ENCODE measurements at regions not wholly inside any gene's neighbourhood (a gene's known extent, or its start where the extent isn't known, plus 50 kb on each side); places are given as distances from the start of the nearest gene placed in this dataset.
"Not testable (repeated sequence)": the region's sequence is repeated elsewhere in the genome, so short reads cannot be mapped to it uniquely, and the experiment has no call there.

DNA sequence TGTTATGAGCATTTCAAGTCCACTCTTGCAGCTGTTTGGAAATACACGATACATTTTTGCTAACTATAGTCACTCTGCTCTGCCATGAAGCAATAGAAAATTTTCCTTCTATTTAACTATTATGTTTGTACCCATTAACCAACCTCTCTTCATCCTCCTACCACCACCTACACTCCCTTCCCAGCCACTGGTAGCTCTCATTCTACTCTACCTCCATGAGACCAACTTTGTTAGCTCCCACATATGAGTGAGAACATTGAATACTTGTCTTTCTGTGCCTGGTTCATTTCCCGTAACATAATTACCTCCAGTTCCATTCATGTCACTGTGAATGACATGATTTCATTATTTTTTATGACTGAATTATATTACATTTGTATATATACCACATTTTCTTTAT is 505.9 kb upstream of the CCNG1 start:
- H3K27me3 ChIP-seq = no peaks in the 10 kb centered on the region
- H3K9me3 ChIP-seq = peaks cover 0 to 22% of the 10 kb centered on the region in 2 donors
- H3K27ac ChIP-seq = no peak overlapping the region
- no peak overlapping the region for H3K4me3 ChIP-seq
- DNase-seq (ENCODE audit: low spot score) = no peak
- H3K4me1 ChIP-seq = no peaks in the 10 kb centered on the region
- H3K36me3 ChIP-seq = no peaks in the 10 kb centered on the region
- TF ChIP-seq, protein P1, sequence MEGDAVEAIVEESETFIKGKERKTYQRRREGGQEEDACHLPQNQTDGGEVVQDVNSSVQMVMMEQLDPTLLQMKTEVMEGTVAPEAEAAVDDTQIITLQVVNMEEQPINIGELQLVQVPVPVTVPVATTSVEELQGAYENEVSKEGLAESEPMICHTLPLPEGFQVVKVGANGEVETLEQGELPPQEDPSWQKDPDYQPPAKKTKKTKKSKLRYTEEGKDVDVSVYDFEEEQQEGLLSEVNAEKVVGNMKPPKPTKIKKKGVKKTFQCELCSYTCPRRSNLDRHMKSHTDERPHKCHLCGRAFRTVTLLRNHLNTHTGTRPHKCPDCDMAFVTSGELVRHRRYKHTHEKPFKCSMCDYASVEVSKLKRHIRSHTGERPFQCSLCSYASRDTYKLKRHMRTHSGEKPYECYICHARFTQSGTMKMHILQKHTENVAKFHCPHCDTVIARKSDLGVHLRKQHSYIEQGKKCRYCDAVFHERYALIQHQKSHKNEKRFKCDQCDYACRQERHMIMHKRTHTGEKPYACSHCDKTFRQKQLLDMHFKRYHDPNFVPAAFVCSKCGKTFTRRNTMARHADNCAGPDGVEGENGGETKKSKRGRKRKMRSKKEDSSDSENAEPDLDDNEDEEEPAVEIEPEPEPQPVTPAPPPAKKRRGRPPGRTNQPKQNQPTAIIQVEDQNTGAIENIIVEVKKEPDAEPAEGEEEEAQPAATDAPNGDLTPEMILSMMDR (IDR thresholded peaks at IDR 0.05) = no peak

DNA sequence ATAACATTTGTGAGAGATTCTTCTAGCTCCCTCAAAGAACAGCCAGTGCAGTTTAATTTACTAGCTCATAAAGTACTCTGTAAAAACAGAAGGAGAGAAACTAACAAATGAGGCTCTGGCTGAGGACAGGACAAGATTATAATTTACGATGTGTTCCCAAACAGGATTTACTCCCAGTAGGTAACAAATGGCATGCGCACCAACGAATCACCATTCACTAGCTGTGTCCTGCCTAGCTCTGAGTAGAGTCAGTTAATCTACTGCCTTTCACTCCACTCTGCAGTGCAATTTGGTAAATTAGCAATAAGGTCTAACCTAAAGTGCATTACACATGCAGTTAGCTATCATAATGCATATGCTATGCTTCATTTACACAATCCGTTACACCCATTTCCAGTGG is 497.4 kb upstream of the CCNG1 start:
- no peak for DNase-seq (ENCODE audit: low spot score)
- TF ChIP-seq, protein P1 (IDR thresholded peaks at IDR 0.05) = no peak
- Histone ChIP-seq H3K27me3 (no peaks in the 10 kb centered on the region), H3K4me1 (no peaks in the 10 kb centered on the region), H3K9me3 (peaks cover 0 to 1% of the 10 kb centered on the region in 2 donors), H3K27ac (no peak overlapping the region), H3K4me3 (no peak overlapping the region), H3K36me3 (no peaks in the 10 kb centered on the region)

DNA sequence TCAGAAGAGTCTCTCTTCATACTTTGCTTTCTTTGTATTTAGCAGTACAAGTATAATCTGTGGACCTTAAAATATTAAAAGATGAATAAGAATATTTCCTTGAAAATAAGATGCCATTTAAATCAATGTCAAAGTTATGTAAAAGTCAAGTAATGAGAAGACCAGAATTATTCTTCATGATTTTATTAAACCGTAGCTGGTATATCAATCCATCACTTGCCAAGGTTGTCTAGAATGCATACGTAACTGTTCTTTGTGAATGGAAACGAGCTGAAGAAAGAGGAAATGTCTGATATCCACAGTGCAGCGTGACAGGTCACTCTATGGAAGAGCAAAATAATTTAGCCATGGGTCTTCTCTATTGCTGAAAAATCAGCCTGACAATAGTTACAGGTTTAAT is 488.7 kb upstream of the CCNG1 start:
- Histone ChIP-seq H3K27ac (no peak overlapping the region), H3K9me3 (no peaks in the 10 kb centered on the region), H3K36me3 (no peaks in the 10 kb centered on the region), H3K4me3 (no peak overlapping the region), H3K27me3 (no peaks in the 10 kb centered on the region), H3K4me1 (no peaks in the 10 kb centered on the region)
- no peak for DNase-seq (ENCODE audit: low spot score)
- TF ChIP-seq, protein P1 (IDR thresholded peaks at IDR 0.05) = no peak

DNA sequence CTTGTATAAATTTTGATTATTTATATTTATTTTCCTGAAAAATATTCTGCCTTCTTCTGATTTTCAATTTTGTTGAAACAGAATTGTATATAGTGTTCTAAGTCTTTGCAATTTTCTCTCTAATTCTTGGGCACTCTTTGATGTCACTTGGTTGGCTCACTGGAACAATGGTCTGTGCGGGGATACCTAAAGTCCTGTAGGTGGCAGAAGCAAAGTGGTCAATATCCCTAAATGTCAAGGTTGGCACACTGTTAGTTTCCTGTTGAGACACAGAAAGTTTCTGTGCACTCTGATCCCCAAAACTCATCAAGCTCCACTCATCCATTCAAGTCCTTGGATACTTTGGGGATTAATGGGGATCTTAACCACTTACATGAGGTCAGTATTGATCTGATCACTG is 480.8 kb upstream of the CCNG1 start:
- Histone ChIP-seq H3K36me3 (no peaks in the 10 kb centered on the region), H3K4me1 (no peaks in the 10 kb centered on the region)
- TF ChIP-seq, protein P1 (IDR thresholded peaks at IDR 0.05) = no peak

DNA sequence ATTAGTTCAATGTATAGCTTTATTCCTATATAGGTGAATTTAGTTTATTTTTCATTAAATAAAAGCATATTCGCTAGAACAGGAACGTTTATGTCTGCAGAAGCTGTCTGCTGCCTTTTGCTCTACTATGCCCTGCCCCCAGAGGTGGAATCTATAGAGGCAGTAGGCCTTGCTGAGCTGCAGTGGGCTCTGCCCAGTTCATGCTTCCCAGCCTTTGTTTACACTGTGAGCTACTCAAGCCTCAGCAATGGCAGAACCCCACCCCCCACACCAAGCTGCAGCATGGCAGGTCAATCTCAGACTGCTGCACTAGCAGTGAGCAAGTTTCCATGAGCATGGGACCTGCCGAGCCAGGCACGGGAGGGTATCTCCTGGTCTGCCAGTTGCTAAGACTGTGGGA is 473.3 kb upstream of the CCNG1 start:
- H3K27ac ChIP-seq; H3K4me1 ChIP-seq; DNase-seq (ENCODE audit: low spot score); H3K27me3 ChIP-seq; H3K36me3 ChIP-seq; H3K4me3 ChIP-seq; H3K9me3 ChIP-seq: not testable (repeated sequence)

More for the DNA sequence above, 480.8 kb upstream of the CCNG1 start:
- Histone ChIP-seq H3K27ac (no peak overlapping the region), H3K9me3 (no peaks in the 10 kb centered on the region), H3K4me3 (no peak overlapping the region), H3K27me3 (no peaks in the 10 kb centered on the region)
- no peak for DNase-seq (ENCODE audit: low spot score)

DNA sequence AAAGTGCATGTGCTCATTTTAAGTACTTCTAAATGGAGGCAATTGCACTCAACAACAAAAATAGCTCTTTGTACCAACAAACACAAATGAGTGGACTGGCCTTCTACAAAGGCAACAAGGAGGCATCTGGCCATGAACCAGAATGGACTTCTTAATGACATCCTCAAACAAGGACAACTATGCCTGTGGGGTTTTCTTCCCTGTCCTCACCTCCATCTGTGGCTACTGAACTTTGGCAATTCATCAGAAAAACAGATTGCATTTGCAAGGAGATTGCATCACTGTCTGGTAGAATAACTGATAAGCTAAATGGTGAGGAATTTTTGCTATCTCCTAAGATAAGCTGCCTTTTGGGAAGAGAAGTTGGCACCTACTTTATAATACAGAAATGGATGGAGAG is 447.3 kb upstream of the CCNG1 start:
- TF ChIP-seq, protein P1 (IDR thresholded peaks at IDR 0.05) = no peak
- no peak overlapping the region for H3K4me3 ChIP-seq
- no peak overlapping the region for H3K27ac ChIP-seq
- no peak for DNase-seq (ENCODE audit: low spot score)
- H3K27me3 ChIP-seq = no peaks in the 10 kb centered on the region
- H3K9me3 ChIP-seq = no peaks in the 10 kb centered on the region
- no peaks in the 10 kb centered on the region for H3K36me3 ChIP-seq
- no peaks in the 10 kb centered on the region for H3K4me1 ChIP-seq
